Fibroblast of skin of right quadriceps (primary cell): ENCODE measurements at regions not wholly inside any gene's neighbourhood (a gene's known extent, or its start where the extent isn't known, plus 50 kb on each side); places are given as distances from the start of the nearest gene placed in this dataset.

ENCODE experiments used
- DNase-seq: peaks from one replicate; pipeline ENCODE4 v3.0.0-alpha.2; 2013

- DNase-seq: no peak
These were observed 438.1 kb upstream of the DSEL start for GRCh38 chr18:67954594-67954993.

GRCh38 chr18:67951137-67951536 lies 434.6 kb upstream of the DSEL start:
- DNase-seq: no peak

- peak; percentile 42 for DNase-seq
These were observed 422.1 kb upstream of the DSEL start for GRCh38 chr18:67938660-67939059.

GRCh38 chr18:67935638-67936037 lies 419.1 kb upstream of the DSEL start:
- DNase-seq: no peak

- no peak for DNase-seq
These were observed 416.8 kb upstream of the DSEL start for GRCh38 chr18:67933271-67933670.

- no peak for DNase-seq
These were observed 415.8 kb upstream of the DSEL start for GRCh38 chr18:67932271-67932670.

GRCh38 chr18:67926929-67927864 lies 410.7 kb upstream of the DSEL start:
- peak; percentile 39 for DNase-seq

GRCh38 chr18:67924656-67925055 lies 408.1 kb upstream of the DSEL start:
- no peak for DNase-seq

- DNase-seq: no peak
These were observed 402.8 kb upstream of the DSEL start for GRCh38 chr18:67919316-67919715.

- DNase-seq: no peak
These were observed 399.6 kb upstream of the DSEL start for GRCh38 chr18:67916097-67916496.

- no peak for DNase-seq
These were observed 396.5 kb upstream of the DSEL start for GRCh38 chr18:67913040-67913439.

- no peak for DNase-seq
These were observed 385.1 kb upstream of the DSEL start for GRCh38 chr18:67901573-67901972.

GRCh38 chr18:67896451-67896850 lies 379.9 kb upstream of the DSEL start:
- DNase-seq: no peak

- DNase-seq: peak; percentile 4
These were observed 377.4 kb upstream of the DSEL start for GRCh38 chr18:67893916-67894315.

GRCh38 chr18:67876871-67877270 lies 360.4 kb upstream of the DSEL start:
- DNase-seq: no peak

GRCh38 chr18:67875944-67876343 lies 359.4 kb upstream of the DSEL start:
- DNase-seq: peak; percentile 52

GRCh38 chr18:67875060-67875459 lies 358.5 kb upstream of the DSEL start:
- no peak for DNase-seq

- DNase-seq: no peak
These were observed 348.9 kb upstream of the DSEL start for GRCh38 chr18:67865400-67865799.

- DNase-seq: peak; percentile 94
These were observed 348.3 kb upstream of the DSEL start for GRCh38 chr18:67864677-67865340.

- peak; percentile 66 for DNase-seq
These were observed 345.5 kb upstream of the DSEL start for GRCh38 chr18:67862069-67862468.

- peak; percentile 18 for DNase-seq
These were observed 337.8 kb upstream of the DSEL start for GRCh38 chr18:67854340-67854739.

- no peak for DNase-seq
These were observed 330.0 kb upstream of the DSEL start for GRCh38 chr18:67846422-67847098.

- no peak for DNase-seq
These were observed 328.5 kb upstream of the DSEL start for GRCh38 chr18:67845035-67845434.

- DNase-seq: no peak
These were observed 323.9 kb upstream of the DSEL start for GRCh38 chr18:67840379-67840778.
